ENCODE measurements at regions not wholly inside any gene's neighbourhood (a gene's known extent, or its start where the extent isn't known, plus 50 kb on each side); places are given as distances from the start of the nearest gene placed in this dataset.

- no peak for TF ChIP-seq EZH2 (IDR thresholded peaks at IDR 0.05)
- TF ChIP-seq POLR2AphosphoS5 (IDR thresholded peaks at IDR 0.05; ENCODE audit: borderline replicate concordance, low read depth, low read length) = no peak
- no peak for TF ChIP-seq FOXP2 (optimal IDR thresholded peaks at IDR 0.05; ENCODE audit: control extremely low read depth, extremely low read length, insufficient read depth)
Observed at GRCh38 chr1:48076017-48076416, 78.8 kb upstream of the TRABD2B start.

All from SK-N-MC (cell line).